ENCODE measurements at regions not wholly inside any gene's neighbourhood (a gene's known extent, or its start where the extent isn't known, plus 50 kb on each side); places are given as distances from the start of the nearest gene placed in this dataset.

- TF ChIP-seq EZH2phosphoT487 (conservative IDR thresholded peaks at IDR 0.05; ENCODE audit: low read length) (no peak), CTCF (IDR thresholded peaks at IDR 0.05; ENCODE audit: insufficient read depth, low read length, poor library complexity, severe bottlenecking) (no peak)
- Histone ChIP-seq H4K20me1 (ENCODE audit: low read depth, low read length) (no peaks in the 10 kb centered on the region), H3K4me2 (ENCODE audit: low read depth, low read length, poor library complexity, severe bottlenecking) (no peak overlapping the region)
These were observed 113.5 kb upstream of the CTTNBP2 start for GRCh38 chr7:117986645-117987269.

GRCh38 chr7:117990834-117991233 lies 117.6 kb upstream of the CTTNBP2 start:
- Histone ChIP-seq H4K20me1 (ENCODE audit: low read depth, low read length) (no peaks in the 10 kb centered on the region), H3K27me3 (ENCODE audit: low read length) (no peaks in the 10 kb centered on the region), H3K9me3 (ENCODE audit: insufficient read depth, low read length) (no peaks in the 10 kb centered on the region), H2AFZ (ENCODE audit: low read depth, low read length, severe bottlenecking) (no peak overlapping the region), H3K9me2 (replicated peaks; ENCODE audit: insufficient read depth, low read length) (no peaks in the 10 kb centered on the region), H3K4me3 (ENCODE audit: insufficient read depth, low read length, poor library complexity, severe bottlenecking) (no peak overlapping the region), H3K9ac (ENCODE audit: low read length) (no peak overlapping the region), H3K4me2 (ENCODE audit: low read depth, low read length, poor library complexity, severe bottlenecking) (no peak overlapping the region), H3K27ac (ENCODE audit: low read depth, low read length) (no peak overlapping the region), H3K36me3 (ENCODE audit: low read length) (no peaks in the 10 kb centered on the region), H3K79me2 (ENCODE audit: insufficient read depth, low read length) (no peaks in the 10 kb centered on the region), H3F3A (ENCODE audit: insufficient read depth) (no peaks in the 10 kb centered on the region)
- TF ChIP-seq EZH2phosphoT487 (conservative IDR thresholded peaks at IDR 0.05; ENCODE audit: low read length) = no peak
- no peak for TF ChIP-seq CTCF (IDR thresholded peaks at IDR 0.05; ENCODE audit: insufficient read depth, low read length, poor library complexity, severe bottlenecking)

More at GRCh38 chr7:117986645-117987269, 113.5 kb upstream of the CTTNBP2 start:
- H2AFZ ChIP-seq (ENCODE audit: low read depth, low read length, severe bottlenecking) = no peak overlapping the region
- H3K4me3 ChIP-seq (ENCODE audit: insufficient read depth, low read length, poor library complexity, severe bottlenecking) = no peak overlapping the region
- H3F3A ChIP-seq (ENCODE audit: insufficient read depth) = no peaks in the 10 kb centered on the region
- H3K27me3 ChIP-seq (ENCODE audit: low read length) = no peaks in the 10 kb centered on the region
- H3K36me3 ChIP-seq (ENCODE audit: low read length) = no peaks in the 10 kb centered on the region
- H3K9ac ChIP-seq (ENCODE audit: low read length) = no peak overlapping the region
- H3K79me2 ChIP-seq (ENCODE audit: insufficient read depth, low read length) = no peaks in the 10 kb centered on the region
- no peaks in the 10 kb centered on the region for H3K9me3 ChIP-seq (ENCODE audit: insufficient read depth, low read length)
- no peak overlapping the region for H3K27ac ChIP-seq (ENCODE audit: low read depth, low read length)
- no peaks in the 10 kb centered on the region for H3K9me2 ChIP-seq (replicated peaks; ENCODE audit: insufficient read depth, low read length)

GRCh38 chr7:117992635-117993376 lies 119.6 kb upstream of the CTTNBP2 start:
- no peaks in the 10 kb centered on the region for H3K79me2 ChIP-seq (ENCODE audit: insufficient read depth, low read length)
- no peaks in the 10 kb centered on the region for H3K27me3 ChIP-seq (ENCODE audit: low read length)
- no peak overlapping the region for H2AFZ ChIP-seq (ENCODE audit: low read depth, low read length, severe bottlenecking)
- H3K4me3 ChIP-seq (ENCODE audit: insufficient read depth, low read length, poor library complexity, severe bottlenecking) = no peak overlapping the region
- no peaks in the 10 kb centered on the region for H3F3A ChIP-seq (ENCODE audit: insufficient read depth)
- no peaks in the 10 kb centered on the region for H3K9me2 ChIP-seq (replicated peaks; ENCODE audit: insufficient read depth, low read length)
- no peaks in the 10 kb centered on the region for H3K9me3 ChIP-seq (ENCODE audit: insufficient read depth, low read length)
- no peak overlapping the region for H3K27ac ChIP-seq (ENCODE audit: low read depth, low read length)
- H3K4me2 ChIP-seq (ENCODE audit: low read depth, low read length, poor library complexity, severe bottlenecking) = no peak overlapping the region
- TF ChIP-seq CTCF (IDR thresholded peaks at IDR 0.05; ENCODE audit: insufficient read depth, low read length, poor library complexity, severe bottlenecking) = no peak
- TF ChIP-seq EZH2phosphoT487 (conservative IDR thresholded peaks at IDR 0.05; ENCODE audit: low read length) = no peak
- H3K9ac ChIP-seq (ENCODE audit: low read length) = no peak overlapping the region
- no peaks in the 10 kb centered on the region for H3K36me3 ChIP-seq (ENCODE audit: low read length)
- no peaks in the 10 kb centered on the region for H4K20me1 ChIP-seq (ENCODE audit: low read depth, low read length)
